Smooth muscle cell (in vitro differentiated cells): ENCODE measurements at regions not wholly inside any gene's neighbourhood (a gene's known extent, or its start where the extent isn't known, plus 50 kb on each side); places are given as distances from the start of the nearest gene placed in this dataset.
A peak's percentile ranks its signal among the peaks of the same experiment; 100 is the strongest.

Source experiments
- DNase-seq: peaks from one replicate; lab custom pipeline; 2025; ENCODE audit not compliant: unreplicated experiment; lab: John Stamatoyannopoulos, UW
- H2AFZ ChIP-seq: fragments of 200-600 bp; sonication (generic); 2 replicates; pipeline ENCODE4 v1.6.0; 2016; ENCODE audit warnings: antibody characterized with exemption, low read depth, mild to moderate bottlenecking
- H3F3A ChIP-seq: fragments of 200-600 bp; sonication (generic); 2 replicates; pipeline ENCODE4 v1.6.0; 2017; ENCODE audit warnings: antibody characterized with exemption, low read depth
- H3K27ac ChIP-seq: fragments of 200-600 bp; sonication (generic); 2 replicates; pipeline ENCODE4 v1.5.1; 2016; ENCODE audit warnings: low read depth, mild to moderate bottlenecking
- H3K27me3 ChIP-seq: fragments of 200-600 bp; sonication (generic); 2 replicates; pipeline ENCODE4 v1.6.1; 2016; ENCODE audit warnings: low read depth, mild to moderate bottlenecking
- H3K36me3 ChIP-seq: fragments of 200-600 bp; sonication (generic); 2 replicates; pipeline ENCODE4 v1.5.1; 2016; ENCODE audit warnings: low read depth
- H3K4me1 ChIP-seq: fragments of 200-600 bp; sonication (generic); 2 replicates; pipeline ENCODE4 v1.5.1; 2016; ENCODE audit warnings: low read depth
- H3K4me2 ChIP-seq: fragments of 200-600 bp; sonication (generic); 2 replicates; pipeline ENCODE4 v1.6.0; 2016; ENCODE audit warnings: mild to moderate bottlenecking
- H3K4me3 ChIP-seq: fragments of 200-600 bp; sonication (generic); 2 replicates; pipeline ENCODE4 v1.5.1; 2016; ENCODE audit warnings: mild to moderate bottlenecking
- H3K79me2 ChIP-seq: fragments of 200-600 bp; sonication (generic); 2 replicates; pipeline ENCODE4 v1.6.0; 2016; ENCODE audit warnings: low read depth, mild to moderate bottlenecking
- H3K9ac ChIP-seq: fragments of 200-600 bp; sonication (generic); 2 replicates; pipeline ENCODE4 v1.6.0; 2016; ENCODE audit warnings: low read depth
- H3K9me3 ChIP-seq: fragments of 200-600 bp; sonication (generic); replicated peaks from 2 replicates; pipeline ENCODE4 v1.5.1; 2016; ENCODE audit warnings: low read depth
- H4K20me1 ChIP-seq: fragments of 200-600 bp; sonication (generic); 2 replicates; pipeline ENCODE4 v1.6.0; 2016; ENCODE audit warnings: low read depth
- CTCF ChIP-seq: fragments of 200-600 bp; sonication (generic); IDR thresholded peaks from 2 replicates; pipeline ENCODE4 v1.5.1; 2017; ENCODE audit warnings: borderline replicate concordance, mild to moderate bottlenecking, antibody characterized with exemption; ENCODE audit not compliant: insufficient read depth, poor library complexity, severe bottlenecking
- whole genome bisulfite sequencing: methylation state at CpG from one replicate; pipeline ENCODE4 v1.1.7; 2016; ENCODE audit warnings: low lambda C conversion rate; 5-methylcytosine and 5-hydroxymethylcytosine counted together

GRCh38 chr1:208524925-208525324 is 280.7 kb upstream of the PLXNA2 start:
- Histone ChIP-seq H2AFZ (no peak overlapping the region), H3K27me3 (no peaks in the 10 kb centered on the region), H3K79me2 (no peaks in the 10 kb centered on the region), H3K4me2 (peak overlapping the region; percentile 21), H3F3A (no peaks in the 10 kb centered on the region), H3K27ac (peak overlapping the region; percentile 36), H3K4me1 (no peaks in the 10 kb centered on the region), H3K4me3 (no peak overlapping the region), H3K9me3 (no peaks in the 10 kb centered on the region), H3K9ac (no peak overlapping the region), H4K20me1 (no peaks in the 10 kb centered on the region), H3K36me3 (no peaks in the 10 kb centered on the region)
- DNase-seq = no peak
- TF ChIP-seq CTCF = no peak
- 49% methylated on average over 5 of the region's 5 CpGs for WGBS

DNA sequence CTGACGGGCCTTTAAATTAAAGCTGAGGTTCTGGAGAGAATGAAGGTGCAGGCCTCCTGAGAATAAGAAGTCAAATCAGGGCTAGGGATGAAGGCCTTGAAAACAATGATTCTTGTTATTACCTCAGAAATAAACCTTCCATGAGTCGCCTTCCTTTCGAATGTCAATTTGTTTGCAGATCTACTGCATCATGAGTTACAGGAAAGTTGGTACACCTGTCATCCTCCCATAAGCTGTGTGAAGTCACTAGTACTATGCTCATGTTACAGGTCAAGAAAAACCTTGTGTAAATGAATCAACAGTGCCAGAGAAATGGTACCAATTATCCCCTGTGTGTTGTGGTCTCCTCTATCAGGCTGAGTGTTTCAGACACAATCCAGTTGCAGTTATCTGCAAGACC is 281.2 kb upstream of the PLXNA2 start:
- H3F3A ChIP-seq = no peaks in the 10 kb centered on the region
- no peak for TF ChIP-seq CTCF
- no peaks in the 10 kb centered on the region for H3K9me3 ChIP-seq
- H3K4me1 ChIP-seq = no peaks in the 10 kb centered on the region
- H3K4me2 ChIP-seq = no peak overlapping the region
- WGBS = 59% methylated on average over 3 of the region's 3 CpGs
- no peak overlapping the region for H3K4me3 ChIP-seq
- H3K27ac ChIP-seq = no peak overlapping the region
- no peaks in the 10 kb centered on the region for H3K36me3 ChIP-seq
- H3K27me3 ChIP-seq = no peaks in the 10 kb centered on the region
- no peaks in the 10 kb centered on the region for H3K79me2 ChIP-seq
- no peak overlapping the region for H2AFZ ChIP-seq
- no peak overlapping the region for H3K9ac ChIP-seq
- no peaks in the 10 kb centered on the region for H4K20me1 ChIP-seq
- DNase-seq = no peak

DNA sequence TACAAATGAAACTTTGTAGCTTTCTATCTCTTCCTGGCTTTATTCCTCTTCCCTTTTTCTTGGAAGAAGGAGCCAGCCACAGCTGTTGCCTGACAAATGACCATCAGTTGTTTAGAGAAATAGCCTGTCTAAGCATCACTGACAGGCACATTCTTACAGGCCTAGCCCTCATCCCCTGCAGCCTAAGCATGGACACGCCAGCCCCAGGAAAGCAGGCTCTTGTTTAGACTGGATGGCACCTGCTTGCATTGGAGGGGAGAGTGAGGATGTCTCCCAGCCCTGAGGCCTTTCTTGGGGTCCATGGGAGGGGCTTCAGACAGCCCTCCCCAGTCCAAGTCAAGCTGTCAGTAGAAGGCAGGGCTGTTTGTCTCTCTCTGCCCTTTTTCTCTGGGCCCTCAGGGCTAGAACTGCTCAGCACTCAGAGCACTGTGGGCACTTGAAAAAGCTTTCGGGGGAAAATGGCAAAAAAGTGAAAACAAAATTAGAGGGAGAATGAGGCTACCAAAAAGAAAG is 282.5 kb upstream of the PLXNA2 start:
- H3F3A ChIP-seq = no peaks in the 10 kb centered on the region
- H3K36me3 ChIP-seq = no peaks in the 10 kb centered on the region
- no peaks in the 10 kb centered on the region for H3K27me3 ChIP-seq
- no peaks in the 10 kb centered on the region for H3K79me2 ChIP-seq
- TF ChIP-seq CTCF = no peak
- no peak overlapping the region for H3K4me3 ChIP-seq
- H2AFZ ChIP-seq = no peak overlapping the region
- no peak overlapping the region for H3K27ac ChIP-seq
- H3K9ac ChIP-seq = no peak overlapping the region
- H3K4me1 ChIP-seq = no peaks in the 10 kb centered on the region
- 72% methylated on average over 2 of the region's 2 CpGs for WGBS
- H3K4me2 ChIP-seq = no peak overlapping the region
- H4K20me1 ChIP-seq = no peaks in the 10 kb centered on the region
- DNase-seq = no peak
- H3K9me3 ChIP-seq = no peaks in the 10 kb centered on the region

- Histone ChIP-seq H3K4me1 (no peaks in the 10 kb centered on the region), H3K4me3 (no peak overlapping the region), H3K9me3 (no peaks in the 10 kb centered on the region), H3K79me2 (no peaks in the 10 kb centered on the region), H2AFZ (no peak overlapping the region), H3K9ac (no peak overlapping the region), H3K27me3 (no peaks in the 10 kb centered on the region), H3F3A (no peaks in the 10 kb centered on the region), H4K20me1 (no peaks in the 10 kb centered on the region), H3K36me3 (no peaks in the 10 kb centered on the region), H3K4me2 (no peak overlapping the region), H3K27ac (no peak overlapping the region)
- no peak for DNase-seq
- 60% methylated on average over 5 of the region's 5 CpGs for WGBS
- TF ChIP-seq CTCF = no peak
These were observed 283.0 kb upstream of the PLXNA2 start for GRCh38 chr1:208527156-208527555.
